Upper lobe of right lung (tissue), 1 donor: ENCODE measurements at regions not wholly inside any gene's neighbourhood (a gene's known extent, or its start where the extent isn't known, plus 50 kb on each side); places are given as distances from the start of the nearest gene placed in this dataset.

Source experiments
- ATAC-seq: fragments of 200-7000 bp; cut with Tn5 transposase; one replicate; pipeline ENCODE4 v1.9.1; 2020; ENCODE audit warnings: mild to moderate bottlenecking, moderate library complexity
- DNase-seq: peaks from one replicate; pipeline ENCODE4 v3.0.0-alpha.2; 2020
- H3K27ac ChIP-seq: fragments of 200-600 bp; one replicate; pipeline ENCODE4 v1.8.0; 2022
- H3K27me3 ChIP-seq: fragments of 200-600 bp; one replicate; pipeline ENCODE4 v1.8.0; 2022; ENCODE audit warnings: mild to moderate bottlenecking
- H3K36me3 ChIP-seq: fragments of 200-600 bp; one replicate; pipeline ENCODE4 v1.8.0; 2022
- H3K4me1 ChIP-seq: fragments of 200-600 bp; one replicate; pipeline ENCODE4 v1.8.0; 2022
- H3K4me3 ChIP-seq: fragments of 200-600 bp; one replicate; pipeline ENCODE4 v1.8.0; 2022; ENCODE audit warnings: mild to moderate bottlenecking
- H3K9me3 ChIP-seq: fragments of 200-600 bp; one replicate; pipeline ENCODE4 v1.8.0; 2022
- intact Hi-C: fragments of 100-400 bp; cut with DNase I; formaldehyde crosslinking; loops from one replicate; pipeline ENCODE4 v1.11.0; 2022
- TF ChIP-seq, protein P1 (sequence below): fragments of 200-600 bp; IDR thresholded peaks from one replicate; pipeline ENCODE4 v1.8.0; 2022; ENCODE audit warnings: antibody characterized with exemption
- donor health status: DM: no; HTN: yes; CAD: no; lungs with severe emphysema.

DNA sequence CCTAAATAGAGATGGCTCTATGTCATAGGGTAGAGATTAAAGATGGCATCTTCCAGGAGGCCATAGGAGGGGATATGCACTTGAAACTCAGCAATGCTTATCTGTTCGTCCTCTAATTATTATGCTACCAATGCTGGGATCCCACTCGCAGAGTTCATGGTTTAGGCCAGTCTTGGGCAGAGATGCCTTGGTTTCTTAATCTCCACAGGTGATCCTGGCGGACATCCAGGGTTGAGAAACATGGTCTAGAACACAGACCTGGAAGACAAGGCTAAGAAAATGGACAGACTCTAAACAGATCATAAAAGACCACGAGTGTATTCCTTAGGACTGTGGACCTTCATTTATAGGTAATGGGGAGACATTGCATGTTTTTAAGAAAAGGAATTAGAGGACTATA lies 70.0 kb upstream of the IRS2 start:
- Histone ChIP-seq H3K27me3 (no peaks in the 10 kb centered on the region), H3K4me1 (no peaks in the 10 kb centered on the region), H3K4me3 (no peak overlapping the region), H3K9me3 (no peaks in the 10 kb centered on the region), H3K27ac (no peak overlapping the region), H3K36me3 (no peaks in the 10 kb centered on the region)
- ATAC-seq = no peak
- intact Hi-C loops = no loop called here
- TF ChIP-seq, protein P1, sequence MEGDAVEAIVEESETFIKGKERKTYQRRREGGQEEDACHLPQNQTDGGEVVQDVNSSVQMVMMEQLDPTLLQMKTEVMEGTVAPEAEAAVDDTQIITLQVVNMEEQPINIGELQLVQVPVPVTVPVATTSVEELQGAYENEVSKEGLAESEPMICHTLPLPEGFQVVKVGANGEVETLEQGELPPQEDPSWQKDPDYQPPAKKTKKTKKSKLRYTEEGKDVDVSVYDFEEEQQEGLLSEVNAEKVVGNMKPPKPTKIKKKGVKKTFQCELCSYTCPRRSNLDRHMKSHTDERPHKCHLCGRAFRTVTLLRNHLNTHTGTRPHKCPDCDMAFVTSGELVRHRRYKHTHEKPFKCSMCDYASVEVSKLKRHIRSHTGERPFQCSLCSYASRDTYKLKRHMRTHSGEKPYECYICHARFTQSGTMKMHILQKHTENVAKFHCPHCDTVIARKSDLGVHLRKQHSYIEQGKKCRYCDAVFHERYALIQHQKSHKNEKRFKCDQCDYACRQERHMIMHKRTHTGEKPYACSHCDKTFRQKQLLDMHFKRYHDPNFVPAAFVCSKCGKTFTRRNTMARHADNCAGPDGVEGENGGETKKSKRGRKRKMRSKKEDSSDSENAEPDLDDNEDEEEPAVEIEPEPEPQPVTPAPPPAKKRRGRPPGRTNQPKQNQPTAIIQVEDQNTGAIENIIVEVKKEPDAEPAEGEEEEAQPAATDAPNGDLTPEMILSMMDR = no peak
- DNase-seq = no peak

DNA sequence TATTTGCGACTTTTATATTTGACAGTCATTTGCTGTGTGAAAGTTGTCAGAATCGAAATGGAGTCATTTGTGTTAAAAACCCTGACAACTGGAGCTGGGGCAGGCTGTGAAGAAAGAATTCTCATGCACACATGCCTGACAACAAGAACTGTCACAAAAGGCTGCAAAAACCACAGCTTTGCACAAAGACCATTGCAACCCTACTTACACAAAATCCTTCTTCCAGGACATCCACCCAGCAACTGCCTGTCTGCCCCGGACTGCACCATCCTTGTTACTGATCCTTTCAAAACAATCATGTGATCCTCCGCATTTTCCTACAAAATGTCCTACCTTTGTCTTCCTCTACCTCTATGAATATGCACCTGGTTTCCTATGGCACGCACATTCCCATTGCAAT lies 66.8 kb upstream of the IRS2 start:
- intact Hi-C loops = no loop called here

DNA sequence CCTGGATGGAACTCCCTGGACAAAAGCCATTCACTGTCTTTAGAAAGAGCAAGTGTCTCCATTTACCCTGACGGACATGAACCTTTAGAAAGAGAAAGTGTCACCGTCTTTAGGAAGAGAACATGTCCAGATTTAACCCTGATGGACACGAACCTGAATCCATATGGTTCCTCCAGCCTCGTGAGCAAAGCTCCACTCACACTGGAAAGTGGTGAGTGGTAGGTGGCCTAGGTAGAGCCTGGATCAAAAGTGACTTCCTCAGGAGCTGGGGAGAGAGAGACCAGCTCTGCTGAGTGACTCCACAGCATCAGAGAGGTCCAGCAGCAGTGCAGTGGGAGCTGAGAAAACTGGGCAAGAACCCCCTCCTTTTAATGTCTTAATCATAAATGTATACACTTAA lies 59.8 kb upstream of the IRS2 start:
- H3K4me1 ChIP-seq = no peaks in the 10 kb centered on the region
- no peaks in the 10 kb centered on the region for H3K9me3 ChIP-seq
- no peaks in the 10 kb centered on the region for H3K36me3 ChIP-seq
- ATAC-seq = no peak
- intact Hi-C loops = no loop called here
- H3K27me3 ChIP-seq = no peaks in the 10 kb centered on the region
- DNase-seq = no peak
- H3K4me3 ChIP-seq = no peak overlapping the region
- TF ChIP-seq, protein P1 = no peak
- no peak overlapping the region for H3K27ac ChIP-seq

More for the DNA sequence above, 66.8 kb upstream of the IRS2 start:
- no peak overlapping the region for H3K4me3 ChIP-seq
- H3K27ac ChIP-seq = no peak overlapping the region
- H3K36me3 ChIP-seq = no peaks in the 10 kb centered on the region
- no peaks in the 10 kb centered on the region for H3K9me3 ChIP-seq
- TF ChIP-seq, protein P1 = no peak
- ATAC-seq (no peak), DNase-seq (no peak)
- H3K27me3 ChIP-seq = no peaks in the 10 kb centered on the region
- H3K4me1 ChIP-seq = no peaks in the 10 kb centered on the region

DNA sequence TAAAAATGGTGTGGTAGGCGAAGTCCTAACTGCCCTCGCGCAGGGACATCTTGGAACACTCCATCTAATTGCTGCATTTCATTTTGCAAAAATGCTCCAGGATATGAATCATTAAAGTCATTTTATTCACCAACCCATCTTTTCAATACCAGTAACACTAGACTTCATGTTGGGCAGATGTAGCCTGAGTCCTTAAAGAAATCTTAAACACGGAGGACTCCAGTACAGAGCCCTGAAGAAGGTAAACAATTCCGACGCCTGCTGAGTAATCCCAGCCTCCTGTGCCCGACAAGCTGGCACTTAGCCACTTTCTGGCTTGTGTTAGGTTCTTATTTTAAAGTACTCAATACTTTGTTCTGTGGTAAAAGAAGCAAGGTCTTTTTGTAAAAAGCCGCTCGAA lies 58.0 kb upstream of the IRS2 start:
- DNase-seq (no peak), ATAC-seq (peak; percentile 65)
- intact Hi-C loops = no loop called here
- H3K9me3 ChIP-seq = no peaks in the 10 kb centered on the region
- no peak overlapping the region for H3K4me3 ChIP-seq
- H3K27ac ChIP-seq = no peak overlapping the region
- TF ChIP-seq, protein P1 = no peak
- H3K36me3 ChIP-seq = no peaks in the 10 kb centered on the region
- no peaks in the 10 kb centered on the region for H3K27me3 ChIP-seq
- no peaks in the 10 kb centered on the region for H3K4me1 ChIP-seq

DNA sequence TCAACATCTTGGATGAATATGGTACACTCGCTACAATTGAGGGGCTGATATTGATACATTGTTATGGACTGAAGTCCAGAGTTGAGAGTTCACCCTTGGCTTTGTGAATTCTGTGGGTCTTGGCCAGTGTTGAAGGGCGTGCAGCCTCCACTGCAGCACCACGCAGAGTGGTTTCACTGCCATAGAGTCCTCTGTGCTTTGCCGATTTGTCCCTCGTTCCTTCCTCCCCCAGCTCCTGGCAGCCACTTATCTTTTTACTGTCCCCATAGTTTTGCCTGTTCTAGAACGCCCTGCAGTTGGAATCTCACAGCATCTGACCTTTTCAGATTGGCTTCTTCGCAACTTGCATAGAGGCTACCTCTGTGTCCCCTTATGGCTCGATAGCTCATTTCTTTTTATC lies 57.3 kb upstream of the IRS2 start:
- no peak overlapping the region for H3K27ac ChIP-seq

More for the DNA sequence above, 57.3 kb upstream of the IRS2 start:
- Histone ChIP-seq H3K36me3 (no peaks in the 10 kb centered on the region), H3K4me1 (no peaks in the 10 kb centered on the region), H3K27me3 (no peaks in the 10 kb centered on the region), H3K4me3 (no peak overlapping the region), H3K9me3 (no peaks in the 10 kb centered on the region)
- intact Hi-C loops = no loop called here
- ATAC-seq = no peak
- no peak for DNase-seq
- TF ChIP-seq, protein P1 = no peak
